Kidney epithelial cell (primary cell): ENCODE measurements at regions not wholly inside any gene's neighbourhood (a gene's known extent, or its start where the extent isn't known, plus 50 kb on each side); places are given as distances from the start of the nearest gene placed in this dataset.

ENCODE experiments used
- DNase-seq: peaks from one replicate; pipeline ENCODE4 v3.0.0-alpha.2; 2010; ENCODE audit warnings: low read depth
- H3K27me3 ChIP-seq: 2 replicates; pipeline ENCODE4 v1.6.0; 2011; ENCODE audit warnings: low read length; ENCODE audit not compliant: control insufficient read depth, insufficient read depth
- H3K36me3 ChIP-seq: 2 replicates; pipeline ENCODE4 v1.5.1; 2011; ENCODE audit warnings: low read length; ENCODE audit not compliant: control insufficient read depth, insufficient read depth
- H3K4me3 ChIP-seq: 2 replicates; pipeline ENCODE4 v1.5.1; 2011; ENCODE audit warnings: low read depth, mild to moderate bottlenecking, control low read depth, low read length
- CTCF ChIP-seq: IDR thresholded peaks from 2 replicates; pipeline ENCODE4 v1.5.1; 2011; ENCODE audit warnings: mild to moderate bottlenecking, moderate library complexity, low read length, control low read depth, inconsistent platforms; ENCODE audit not compliant: insufficient read depth, poor library complexity, severe bottlenecking

DNA sequence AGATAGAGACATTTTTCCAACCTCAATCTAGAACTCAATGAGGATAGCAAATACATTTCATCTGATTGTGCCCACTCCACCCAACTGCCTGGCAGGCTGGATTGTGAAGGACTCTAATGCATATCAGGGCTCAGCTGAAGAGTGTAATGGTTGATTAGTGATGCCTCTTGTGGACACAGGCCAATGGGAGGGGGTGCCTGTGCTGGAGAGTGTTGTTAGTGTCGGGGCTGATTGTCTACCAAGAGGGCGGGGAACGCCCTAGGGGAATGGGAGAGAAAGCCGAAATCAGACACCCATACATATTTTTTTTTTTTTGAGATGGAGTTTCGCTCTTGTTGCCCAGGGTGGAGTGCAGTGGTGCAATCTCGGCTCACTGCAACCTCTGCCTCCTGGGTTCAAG, 103.7 kb upstream of the SALL4 start:
- H3K27me3 ChIP-seq = no peaks in the 10 kb centered on the region
- no peak for DNase-seq
- no peaks in the 10 kb centered on the region for H3K36me3 ChIP-seq
- no peak overlapping the region for H3K4me3 ChIP-seq
- no peak for TF ChIP-seq CTCF

GRCh38 chr20:51902933-51903332, 100.6 kb upstream of the SALL4 start:
- H3K27me3 ChIP-seq = no peaks in the 10 kb centered on the region
- no peak for DNase-seq
- no peak for TF ChIP-seq CTCF
- H3K36me3 ChIP-seq = no peaks in the 10 kb centered on the region
- no peak overlapping the region for H3K4me3 ChIP-seq

GRCh38 chr20:51900443-51900842, 98.1 kb upstream of the SALL4 start:
- Histone ChIP-seq H3K4me3 (no peak overlapping the region), H3K36me3 (no peaks in the 10 kb centered on the region), H3K27me3 (no peaks in the 10 kb centered on the region)
- no peak for DNase-seq
- TF ChIP-seq CTCF = no peak

DNA sequence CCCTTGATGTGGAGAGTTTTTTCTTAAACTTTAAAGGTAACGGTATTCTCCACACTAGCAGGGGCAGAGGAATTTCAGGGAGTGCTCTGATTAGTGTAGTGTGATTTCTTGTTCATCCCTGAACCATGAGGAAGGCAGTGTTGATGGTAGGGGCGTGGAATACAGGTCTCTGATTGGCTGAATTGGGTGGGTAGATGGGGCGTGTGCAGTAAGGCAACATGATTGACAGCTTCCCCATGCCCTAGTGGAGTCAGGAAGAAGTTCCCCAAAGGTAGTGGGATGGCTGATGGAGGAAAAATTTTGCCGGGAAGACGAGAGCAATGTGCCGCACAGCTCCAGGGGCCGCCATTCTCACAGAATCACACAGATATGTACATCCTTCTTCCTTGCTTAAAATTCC, 97.4 kb upstream of the SALL4 start:
- no peaks in the 10 kb centered on the region for H3K27me3 ChIP-seq
- no peak overlapping the region for H3K4me3 ChIP-seq
- no peak for DNase-seq
- H3K36me3 ChIP-seq = no peaks in the 10 kb centered on the region
- TF ChIP-seq CTCF = no peak

GRCh38 chr20:51898788-51899187, 96.5 kb upstream of the SALL4 start:
- no peaks in the 10 kb centered on the region for H3K36me3 ChIP-seq

More at GRCh38 chr20:51898788-51899187, 96.5 kb upstream of the SALL4 start:
- Histone ChIP-seq H3K4me3 (no peak overlapping the region), H3K27me3 (no peaks in the 10 kb centered on the region)
- no peak for DNase-seq
- TF ChIP-seq CTCF = no peak
